Adrenal gland (tissue), 9 donors: ENCODE measurements at regions not wholly inside any gene's neighbourhood (a gene's known extent, or its start where the extent isn't known, plus 50 kb on each side); places are given as distances from the start of the nearest gene placed in this dataset.

Experiments
- DNase-seq, 7 donors: peaks; one replicate each; pipeline ENCODE4 v3.0.0-alpha.2; 2019 to 2020
- H3K27ac ChIP-seq, 5 donors: fragments of 200-600 bp; sonication (generic) in 4 of 5; 1 replicate in 3 of 5; 2 replicates in 2 of 5; pipeline versions ENCODE4 v1.5.1 to v1.8.0; 2016 to 2020; ENCODE audit warnings: mild to moderate bottlenecking in 1 of 5
- H3K27me3 ChIP-seq: fragments of 200-600 bp; 2 replicates; pipeline ENCODE4 v1.8.0; 2021
- H3K36me3 ChIP-seq, 2 donors: fragments of 200-600 bp; replicated peaks in 1 of 2; 1 replicate in 1 of 2; 2 replicates in 1 of 2; pipeline versions ENCODE4 v1.5.1 to v1.8.0; 2018 to 2022
- H3K4me1 ChIP-seq, 2 donors: fragments of 200-600 bp; replicated peaks in 1 of 2; 1 replicate in 1 of 2; 2 replicates in 1 of 2; pipeline versions ENCODE4 v1.5.1 to v1.8.0; 2018 to 2021
- H3K4me3 ChIP-seq, 4 donors: fragments of 200-600 bp; sonication (generic) in 3 of 4; one replicate each; pipeline ENCODE4 v1.5.1; 2016 to 2018
- H3K9me3 ChIP-seq, 3 donors: fragments of 200-600 bp; sonication (generic) in 1 of 3; replicated peaks in 1 of 3; 1 replicate in 2 of 3; 2 replicates in 1 of 3; pipeline versions ENCODE4 v1.5.1 to v1.8.0; 2016 to 2021
- CTCF ChIP-seq, 6 experiments: fragments of 450-650 bp in 4 of 6; fragments of 200-600 bp in 2 of 6; sonication (generic) in 1 of 6; IDR thresholded peaks; 1 replicate in 5 of 6; 2 replicates in 1 of 6; pipeline versions ENCODE4 v1.5.1 to v1.8.0; 2016 to 2021; ENCODE audit warnings: antibody characterized with exemption in 6 of 6, mild to moderate bottlenecking in 2 of 6, moderate library complexity in 1 of 6
- POLR2A ChIP-seq, 2 donors: fragments of 450-650 bp; IDR thresholded peaks; one replicate each; pipeline ENCODE4 v1.6.1; 2017; ENCODE audit warnings: antibody characterized with exemption in 2 of 2, mild to moderate bottlenecking in 2 of 2, moderate library complexity in 1 of 2
- WGBS, 4 donors: extraction: QIAGEN DNeasy Blood & Tissue Kit in 2 of 4; methylation state at CpG; one replicate each; pipeline versions ENCODE4 v1.1.5 to v1.1.7; 2013 to 2017; 5-methylcytosine and 5-hydroxymethylcytosine counted together
- intact Hi-C, 2 donors: fragments of 100-400 bp; cut with DNase I; formaldehyde crosslinking; loops; one replicate each; pipeline versions ENCODE4 v1.14.1 to v1.15.0; 2022 to 2023
- donor health status: healthy with polysubstance abuse.
- donor health status: Bipolar disorder and iron deficiency.
- donor health status: DM: yes; HTN: yes; CAD: no.
- donor health status: DM: no; HTN: no; CAD: no.
- donor health status: DM: no; HTN: no; CAD: no.

- Histone ChIP-seq H3K4me3 (no peak overlapping the region), H3K27me3 (no peaks in the 10 kb centered on the region), H3K9me3 (no peaks in the 10 kb centered on the region), H3K36me3 (no peaks in the 10 kb centered on the region), H3K27ac (no peak overlapping the region), H3K4me1 (no peaks in the 10 kb centered on the region)
- TF ChIP-seq CTCF (IDR thresholded peaks at IDR 0.05) (no peak), POLR2A (IDR thresholded peaks at IDR 0.05) (no peak)
- DNase-seq = no peak
- intact Hi-C loops = no loop called here
- WGBS, 4 donors = 64 to 92% (median 84%) methylated on average over 4 to 5 of the region's 5 CpGs
These were observed 350.7 kb upstream of the PROK2 start for GRCh38 chr3:72135636-72136035.

GRCh38 chr3:72134989-72135451, 350.1 kb upstream of the PROK2 start:
- Histone ChIP-seq H3K4me3 (no peak overlapping the region), H3K27ac (no peak overlapping the region), H3K36me3 (no peaks in the 10 kb centered on the region), H3K27me3 (no peaks in the 10 kb centered on the region), H3K4me1 (no peaks in the 10 kb centered on the region), H3K9me3 (no peaks in the 10 kb centered on the region)
- no peak for DNase-seq
- TF ChIP-seq POLR2A (IDR thresholded peaks at IDR 0.05) (no peak), CTCF (IDR thresholded peaks at IDR 0.05) (no peak)
- intact Hi-C loops = no loop called here
- WGBS, 4 donors = 65 to 87% (median 69%) methylated on average over 5 to 6 of the region's 6 CpGs

- peaks cover 0 to 7% of the 10 kb centered on the region in 2 donors for H3K4me1 ChIP-seq
- intact Hi-C loops = no loop called here
- no peak overlapping the region for H3K27ac ChIP-seq
- TF ChIP-seq POLR2A (IDR thresholded peaks at IDR 0.05) = no peak
- TF ChIP-seq CTCF (IDR thresholded peaks at IDR 0.05) = no peak
- no peak overlapping the region for H3K4me3 ChIP-seq
- no peak for DNase-seq
- H3K36me3 ChIP-seq = no peaks in the 10 kb centered on the region
- no peaks in the 10 kb centered on the region for H3K9me3 ChIP-seq
- WGBS, 4 donors = 56 to 87% (median 75%) methylated on average over 7 of the region's 7 CpGs
- no peaks in the 10 kb centered on the region for H3K27me3 ChIP-seq
These were observed 348.5 kb upstream of the PROK2 start for GRCh38 chr3:72133329-72134011.

- TF ChIP-seq POLR2A (IDR thresholded peaks at IDR 0.05) = no peak
- no peak for TF ChIP-seq CTCF (IDR thresholded peaks at IDR 0.05)
- WGBS, 4 donors = 86 to 91% (median 89%) methylated on average over 1 of the region's 1 CpG
- no peak overlapping the region for H3K27ac ChIP-seq
These were observed 347.0 kb upstream of the PROK2 start for GRCh38 chr3:72131899-72132298.

More at GRCh38 chr3:72131899-72132298, 347.0 kb upstream of the PROK2 start:
- Histone ChIP-seq H3K27me3 (no peaks in the 10 kb centered on the region), H3K4me1 (peaks cover 0 to 7% of the 10 kb centered on the region in 2 donors), H3K36me3 (no peaks in the 10 kb centered on the region), H3K9me3 (no peaks in the 10 kb centered on the region), H3K4me3 (no peak overlapping the region)
- intact Hi-C loops = no loop called here
- no peak for DNase-seq
